DND-41 (cell line): ENCODE measurements at regions not wholly inside any gene's neighbourhood (a gene's known extent, or its start where the extent isn't known, plus 50 kb on each side); places are given as distances from the start of the nearest gene placed in this dataset.

Experiments
- EZH2 ChIP-seq: IDR thresholded peaks from 3 replicates; pipeline ENCODE4 v1.6.1; 2012; ENCODE audit warnings: borderline replicate concordance, low read depth, mild to moderate bottlenecking, moderate library complexity, low read length, inconsistent platforms; ENCODE audit not compliant: severe bottlenecking
- TF ChIP-seq, protein P1 (sequence below): IDR thresholded peaks from 2 replicates; pipeline ENCODE4 v1.5.1; 2012; ENCODE audit warnings: borderline replicate concordance, low read length, moderate library complexity, mild to moderate bottlenecking; ENCODE audit not compliant: poor library complexity, severe bottlenecking; ENCODE audit errors: extremely low read depth

DNA sequence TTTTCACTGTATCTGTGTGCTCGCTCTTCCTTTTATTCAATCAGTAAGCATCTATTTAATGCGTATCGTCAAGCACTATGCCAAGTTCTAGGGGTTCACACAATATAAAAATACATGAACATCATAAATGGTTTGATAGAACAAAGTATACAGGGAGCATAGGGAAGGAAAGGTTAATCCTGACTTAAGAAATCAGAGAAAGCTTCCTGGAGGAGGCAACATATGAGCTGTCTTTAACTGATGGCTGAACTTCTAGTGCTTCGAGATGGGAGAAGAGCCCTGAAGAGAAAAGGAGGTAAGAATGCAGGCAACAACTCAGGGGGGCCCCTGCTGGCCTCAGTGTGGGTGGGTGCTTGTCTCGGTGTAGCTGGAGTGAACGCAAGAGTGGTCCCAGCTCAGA is 63.6 kb upstream of the GALNT2 start:
- TF ChIP-seq, protein P1, sequence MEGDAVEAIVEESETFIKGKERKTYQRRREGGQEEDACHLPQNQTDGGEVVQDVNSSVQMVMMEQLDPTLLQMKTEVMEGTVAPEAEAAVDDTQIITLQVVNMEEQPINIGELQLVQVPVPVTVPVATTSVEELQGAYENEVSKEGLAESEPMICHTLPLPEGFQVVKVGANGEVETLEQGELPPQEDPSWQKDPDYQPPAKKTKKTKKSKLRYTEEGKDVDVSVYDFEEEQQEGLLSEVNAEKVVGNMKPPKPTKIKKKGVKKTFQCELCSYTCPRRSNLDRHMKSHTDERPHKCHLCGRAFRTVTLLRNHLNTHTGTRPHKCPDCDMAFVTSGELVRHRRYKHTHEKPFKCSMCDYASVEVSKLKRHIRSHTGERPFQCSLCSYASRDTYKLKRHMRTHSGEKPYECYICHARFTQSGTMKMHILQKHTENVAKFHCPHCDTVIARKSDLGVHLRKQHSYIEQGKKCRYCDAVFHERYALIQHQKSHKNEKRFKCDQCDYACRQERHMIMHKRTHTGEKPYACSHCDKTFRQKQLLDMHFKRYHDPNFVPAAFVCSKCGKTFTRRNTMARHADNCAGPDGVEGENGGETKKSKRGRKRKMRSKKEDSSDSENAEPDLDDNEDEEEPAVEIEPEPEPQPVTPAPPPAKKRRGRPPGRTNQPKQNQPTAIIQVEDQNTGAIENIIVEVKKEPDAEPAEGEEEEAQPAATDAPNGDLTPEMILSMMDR, result no peak
- TF ChIP-seq EZH2, result no peak
